ENCODE measurements at regions not wholly inside any gene's neighbourhood (a gene's known extent, or its start where the extent isn't known, plus 50 kb on each side); places are given as distances from the start of the nearest gene placed in this dataset.
A peak's percentile ranks its signal among the peaks of the same experiment; 100 is the strongest.
"Not testable (repeated sequence)": the region's sequence is repeated elsewhere in the genome, so short reads cannot be mapped to it uniquely, and the experiment has no call there.

GRCh38 chr3:6467186-6467585, 393.7 kb upstream of the GRM7 start:
- no peak for DNase-seq

GRCh38 chr3:6468589-6468988, 392.3 kb upstream of the GRM7 start:
- DNase-seq: no peak

- no peak for DNase-seq
Measured at GRCh38 chr3:6471744-6472143, 389.2 kb upstream of the GRM7 start.

GRCh38 chr3:6490487-6491327, 370.2 kb upstream of the GRM7 start:
- DNase-seq: not testable (repeated sequence)

- no peak for DNase-seq
Measured at GRCh38 chr3:6491768-6492167, 369.1 kb upstream of the GRM7 start.

GRCh38 chr3:6492306-6492705, 368.6 kb upstream of the GRM7 start:
- no peak for DNase-seq

- not testable (repeated sequence) for DNase-seq
Measured at GRCh38 chr3:6498944-6499343, 362.0 kb upstream of the GRM7 start.

GRCh38 chr3:6504347-6504746, 356.6 kb upstream of the GRM7 start:
- DNase-seq: no peak

GRCh38 chr3:6504834-6505233, 356.1 kb upstream of the GRM7 start:
- DNase-seq: no peak

- DNase-seq: no peak
Measured at GRCh38 chr3:6508410-6508759, 352.5 kb upstream of the GRM7 start.

- DNase-seq: no peak
Measured at GRCh38 chr3:6509576-6509975, 351.3 kb upstream of the GRM7 start.

GRCh38 chr3:6510713-6511112, 350.2 kb upstream of the GRM7 start:
- no peak for DNase-seq

GRCh38 chr3:6512172-6512800, 348.6 kb upstream of the GRM7 start:
- DNase-seq: peak; percentile 33

GRCh38 chr3:6516143-6516542, 344.8 kb upstream of the GRM7 start:
- DNase-seq: no peak

- no peak for DNase-seq
Measured at GRCh38 chr3:6516694-6517093, 344.2 kb upstream of the GRM7 start.

GRCh38 chr3:6518709-6519345, 342.1 kb upstream of the GRM7 start:
- no peak for DNase-seq

GRCh38 chr3:6521369-6522113, 339.4 kb upstream of the GRM7 start:
- DNase-seq: no peak

- no peak for DNase-seq
Measured at GRCh38 chr3:6522191-6522590, 338.7 kb upstream of the GRM7 start.

GRCh38 chr3:6523043-6523442, 337.9 kb upstream of the GRM7 start:
- DNase-seq: no peak

- no peak for DNase-seq
Measured at GRCh38 chr3:6524479-6524878, 336.4 kb upstream of the GRM7 start.

- no peak for DNase-seq
Measured at GRCh38 chr3:6526321-6526720, 334.6 kb upstream of the GRM7 start.

GRCh38 chr3:6526861-6527260, 334.1 kb upstream of the GRM7 start:
- DNase-seq: no peak

GRCh38 chr3:6528951-6529350, 332.0 kb upstream of the GRM7 start:
- DNase-seq: no peak

- no peak for DNase-seq
Measured at GRCh38 chr3:6531153-6531552, 329.8 kb upstream of the GRM7 start.

All from COR-L47 (cell line).